MG63 (cell line): ENCODE measurements at regions not wholly inside any gene's neighbourhood (a gene's known extent, or its start where the extent isn't known, plus 50 kb on each side); places are given as distances from the start of the nearest gene placed in this dataset.

Source experiments
- DNase-seq: peaks from one replicate; pipeline ENCODE4 v3.0.0-alpha.2; 2020
- H3K27me3 ChIP-seq: fragments of 250-450 bp; sonication (Bioruptor Pico); 2 replicates; pipeline ENCODE4 v1.5.1; 2020; ENCODE audit warnings: mild to moderate bottlenecking, moderate library complexity
- H3K36me3 ChIP-seq: fragments of 250-450 bp; sonication (Bioruptor Pico); 2 replicates; pipeline ENCODE4 v1.5.1; 2020; ENCODE audit warnings: mild to moderate bottlenecking, moderate library complexity
- H3K4me3 ChIP-seq: fragments of 250-450 bp; sonication (Bioruptor Pico); 2 replicates; pipeline ENCODE4 v1.5.1; 2020; ENCODE audit warnings: mild to moderate bottlenecking, moderate library complexity
- H3K9me3 ChIP-seq: fragments of 250-450 bp; sonication (Bioruptor Pico); 2 replicates; pipeline ENCODE4 v1.5.1; 2020; ENCODE audit warnings: mild to moderate bottlenecking, moderate library complexity

DNA sequence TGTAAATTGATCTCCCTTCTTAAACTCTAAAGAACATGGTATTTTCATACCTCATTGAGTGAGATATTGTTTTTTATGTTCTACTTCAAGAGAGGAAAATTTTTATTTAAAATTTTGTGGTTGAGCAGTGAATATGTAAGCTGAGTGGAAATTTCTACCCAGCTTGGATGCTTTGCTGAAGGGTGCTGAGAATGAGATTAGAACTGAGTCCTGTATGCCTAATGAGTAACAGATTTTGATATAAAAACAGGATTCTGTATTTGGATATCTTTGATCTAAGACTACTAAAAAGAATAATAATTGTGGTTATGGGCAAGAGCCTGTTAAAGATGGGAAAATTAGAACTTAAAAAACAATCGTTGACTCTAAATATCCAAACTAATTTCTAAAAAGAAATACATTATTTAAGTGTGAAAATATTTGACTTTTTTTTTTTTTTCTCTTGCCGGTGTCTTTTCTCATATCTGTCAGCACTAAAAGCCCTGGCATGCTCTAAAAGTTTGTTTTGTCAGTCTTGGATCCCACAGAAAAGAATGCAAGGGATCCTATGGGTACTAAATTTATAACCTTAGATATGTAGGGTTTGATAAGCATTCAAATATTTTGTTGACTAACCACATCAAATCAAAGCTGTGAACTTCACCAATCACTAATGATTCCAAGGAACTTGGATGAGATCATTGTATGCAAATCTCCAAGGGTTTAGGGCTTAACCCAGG, 652.3 kb downstream of the PTPRC start:
- DNase-seq, result no peak
- Histone ChIP-seq H3K9me3 (no peaks in the 10 kb centered on the region), H3K27me3 (no peaks in the 10 kb centered on the region)

DNA sequence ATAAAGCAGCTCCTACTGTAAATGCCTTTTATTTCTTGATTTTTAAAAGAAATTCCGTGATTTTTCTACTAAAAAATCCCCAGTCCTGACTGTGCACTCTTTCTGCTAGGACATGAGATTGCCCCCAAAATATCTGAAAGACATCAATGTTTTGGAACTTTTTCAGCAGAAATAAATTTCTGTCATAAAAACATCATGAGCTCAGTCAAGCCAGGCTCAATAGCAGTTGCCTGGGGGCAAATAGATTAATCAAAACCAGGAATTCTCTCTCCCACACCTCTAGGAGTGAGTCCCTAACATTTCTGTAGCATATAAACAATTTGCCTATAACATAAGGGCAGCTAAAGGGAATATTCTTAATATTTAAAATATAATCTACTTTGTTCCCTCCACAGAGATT, 654.1 kb downstream of the PTPRC start:
- Histone ChIP-seq H3K27me3 (no peaks in the 10 kb centered on the region), H3K36me3 (no peaks in the 10 kb centered on the region), H3K4me3 (no peak overlapping the region), H3K9me3 (no peaks in the 10 kb centered on the region)
- no peak for DNase-seq

More for the DNA sequence above, 652.3 kb downstream of the PTPRC start:
- Histone ChIP-seq H3K4me3 (no peak overlapping the region), H3K36me3 (no peaks in the 10 kb centered on the region)

DNA sequence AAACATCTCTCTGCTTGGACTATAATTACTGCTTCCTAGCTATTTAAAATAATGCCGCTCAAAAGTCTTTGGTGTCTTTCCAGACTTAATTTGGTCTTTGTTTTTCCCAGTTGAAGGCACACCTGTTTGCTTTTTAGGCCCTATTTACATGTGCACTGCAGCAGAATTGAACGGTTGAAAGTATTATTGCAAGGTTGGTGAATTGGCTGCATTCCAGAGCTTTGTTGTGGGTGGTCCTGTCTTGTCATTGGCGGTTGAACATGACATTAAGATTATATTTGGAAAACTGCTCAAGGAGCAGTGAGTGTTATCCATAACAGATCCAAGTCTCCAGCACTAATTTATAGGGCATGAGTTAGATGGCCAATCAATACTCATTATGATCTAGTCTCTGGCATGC, 656.3 kb downstream of the PTPRC start:
- no peaks in the 10 kb centered on the region for H3K9me3 ChIP-seq
- H3K4me3 ChIP-seq, result no peak overlapping the region

DNA sequence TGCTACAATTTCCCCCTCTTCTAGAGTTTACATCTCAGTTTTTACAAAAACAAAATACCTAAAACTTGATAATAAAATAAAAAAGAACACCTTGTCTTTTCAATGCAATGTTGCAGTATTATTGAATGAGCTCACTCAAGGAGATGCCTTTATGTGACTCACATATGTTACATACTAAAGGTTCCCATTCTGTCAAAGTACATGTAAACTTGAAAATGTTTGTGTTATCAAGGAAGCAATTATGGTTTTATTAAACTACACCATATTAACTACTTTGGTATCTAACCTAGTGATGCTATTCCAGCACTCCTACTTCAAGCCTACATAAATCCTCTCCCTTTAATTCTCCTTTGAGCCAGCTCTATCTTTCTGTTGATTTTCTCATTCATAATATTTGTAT, 658.3 kb downstream of the PTPRC start:
- DNase-seq, result no peak
- H3K27me3 ChIP-seq, result no peaks in the 10 kb centered on the region
- no peak overlapping the region for H3K4me3 ChIP-seq
- no peaks in the 10 kb centered on the region for H3K36me3 ChIP-seq
- no peaks in the 10 kb centered on the region for H3K9me3 ChIP-seq

More for the DNA sequence above, 656.3 kb downstream of the PTPRC start:
- H3K36me3 ChIP-seq, result no peaks in the 10 kb centered on the region
- no peak for DNase-seq
- H3K27me3 ChIP-seq, result no peaks in the 10 kb centered on the region

DNA sequence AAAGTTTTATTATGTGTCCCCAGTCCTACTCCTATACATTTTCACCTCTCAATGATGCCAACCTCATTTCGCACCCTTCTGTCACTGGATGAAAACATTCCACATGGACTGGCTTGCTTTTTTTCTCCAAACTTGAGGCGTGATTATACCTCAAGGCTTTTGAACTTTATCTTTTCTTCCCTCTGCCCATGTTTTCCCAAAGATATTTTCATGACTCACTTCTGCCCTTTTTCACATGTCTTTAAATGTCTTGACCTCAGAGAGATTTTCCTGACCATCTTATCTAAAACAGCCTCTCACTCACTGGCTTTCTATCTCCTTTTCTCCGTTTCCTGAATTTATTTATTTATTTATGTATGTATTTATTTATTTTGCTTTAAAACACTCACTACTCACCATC, 659.0 kb downstream of the PTPRC start:
- Histone ChIP-seq H3K36me3 (no peaks in the 10 kb centered on the region), H3K4me3 (no peak overlapping the region), H3K9me3 (no peaks in the 10 kb centered on the region), H3K27me3 (no peaks in the 10 kb centered on the region)
- no peak for DNase-seq

DNA sequence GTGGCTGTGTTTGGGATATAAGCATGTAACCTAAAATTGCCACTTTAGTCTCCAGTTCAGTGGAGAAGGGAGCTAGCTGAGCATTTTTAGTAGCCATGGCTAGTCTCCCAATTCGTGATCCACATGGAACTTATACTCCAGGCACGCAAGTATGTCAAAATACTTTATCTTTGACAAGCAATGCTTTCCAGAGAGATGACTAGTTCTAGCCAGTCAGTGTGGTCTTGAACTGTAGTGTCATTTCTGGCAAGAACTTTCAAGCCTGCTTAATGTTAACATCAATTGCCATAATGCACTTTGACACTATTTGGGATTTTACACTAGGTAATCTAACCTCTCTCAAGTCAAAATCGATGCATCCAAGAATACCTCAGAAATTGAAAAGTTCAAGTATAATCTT, 660.0 kb downstream of the PTPRC start:
- no peaks in the 10 kb centered on the region for H3K9me3 ChIP-seq
- DNase-seq, result no peak
- H3K4me3 ChIP-seq, result no peak overlapping the region
- H3K36me3 ChIP-seq, result no peaks in the 10 kb centered on the region
- no peaks in the 10 kb centered on the region for H3K27me3 ChIP-seq

DNA sequence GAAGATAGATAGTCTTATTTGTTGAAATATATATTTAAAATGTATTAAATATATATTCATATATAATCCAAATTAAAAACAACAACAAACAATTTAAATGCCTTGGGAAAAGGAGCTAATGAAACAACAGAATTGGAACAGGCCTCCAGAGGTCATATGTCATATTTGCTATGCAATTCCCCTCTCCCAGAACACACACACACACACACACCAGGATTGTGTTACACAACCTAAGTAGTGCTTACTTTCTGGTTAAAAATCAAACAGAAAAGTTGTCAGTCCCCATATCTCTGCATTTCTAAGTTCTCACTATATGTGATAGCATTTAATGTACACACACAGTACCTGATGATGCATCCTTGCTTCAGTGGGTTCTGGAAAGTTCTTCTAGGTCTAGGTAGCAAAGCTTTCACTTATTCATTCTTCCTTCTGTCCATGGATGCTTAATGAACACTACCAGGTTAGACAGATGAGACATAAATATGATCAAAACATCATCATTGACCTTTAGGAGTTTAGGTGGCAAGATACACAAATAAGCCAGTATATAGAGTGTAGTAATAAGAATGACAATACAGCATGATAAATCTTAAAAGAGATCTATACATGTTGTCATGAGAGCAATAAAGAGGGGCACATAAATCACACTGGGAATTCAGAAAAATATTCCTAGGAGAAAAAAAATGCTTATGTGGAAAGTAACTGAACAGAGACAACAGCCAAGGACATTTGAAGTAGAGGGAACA, 662.8 kb downstream of the PTPRC start:
- no peaks in the 10 kb centered on the region for H3K9me3 ChIP-seq
- no peak for DNase-seq
- no peaks in the 10 kb centered on the region for H3K36me3 ChIP-seq
- no peaks in the 10 kb centered on the region for H3K27me3 ChIP-seq
- H3K4me3 ChIP-seq, result no peak overlapping the region

DNA sequence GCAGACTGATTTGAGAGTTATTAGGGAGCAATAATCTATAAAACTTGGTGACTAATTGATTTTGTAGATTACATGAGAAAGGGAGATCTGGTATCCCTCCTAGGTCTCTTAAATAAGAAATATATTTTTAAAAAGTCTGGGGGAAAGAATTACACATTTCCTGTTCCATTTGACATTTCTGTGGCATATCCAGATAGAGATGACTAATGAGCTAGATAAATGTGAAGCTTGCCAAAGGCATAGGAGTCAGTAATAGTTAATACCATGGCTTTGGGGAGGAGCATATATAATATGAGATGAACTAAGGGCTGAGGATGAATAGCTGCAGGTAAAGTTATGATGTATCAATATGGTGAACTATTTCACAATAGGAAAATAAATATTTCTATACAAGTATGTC, 663.7 kb downstream of the PTPRC start:
- H3K27me3 ChIP-seq, result no peaks in the 10 kb centered on the region
- H3K9me3 ChIP-seq, result no peaks in the 10 kb centered on the region
- H3K36me3 ChIP-seq, result no peaks in the 10 kb centered on the region
- no peak for DNase-seq
- no peak overlapping the region for H3K4me3 ChIP-seq

DNA sequence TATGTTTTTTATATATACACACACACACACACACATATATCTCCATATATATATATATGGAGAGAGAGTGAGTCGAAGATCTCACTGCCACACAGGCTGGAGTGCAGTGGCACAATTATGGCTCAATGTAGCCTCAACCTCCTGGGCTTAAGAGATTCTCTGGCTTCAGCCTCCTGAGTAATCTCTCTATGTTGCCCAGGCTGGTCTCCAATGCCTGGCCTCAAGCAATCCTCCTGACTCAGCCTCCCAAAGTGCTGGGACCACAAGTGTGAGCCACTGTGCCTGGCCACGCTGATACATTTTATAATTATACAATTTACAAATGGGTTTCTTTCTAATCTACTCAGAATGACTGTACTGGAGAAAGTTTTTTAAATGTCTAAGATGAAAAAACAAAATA, 664.2 kb downstream of the PTPRC start:
- no peaks in the 10 kb centered on the region for H3K9me3 ChIP-seq
- no peak overlapping the region for H3K4me3 ChIP-seq
- H3K27me3 ChIP-seq, result no peaks in the 10 kb centered on the region
- H3K36me3 ChIP-seq, result no peaks in the 10 kb centered on the region
- no peak for DNase-seq

DNA sequence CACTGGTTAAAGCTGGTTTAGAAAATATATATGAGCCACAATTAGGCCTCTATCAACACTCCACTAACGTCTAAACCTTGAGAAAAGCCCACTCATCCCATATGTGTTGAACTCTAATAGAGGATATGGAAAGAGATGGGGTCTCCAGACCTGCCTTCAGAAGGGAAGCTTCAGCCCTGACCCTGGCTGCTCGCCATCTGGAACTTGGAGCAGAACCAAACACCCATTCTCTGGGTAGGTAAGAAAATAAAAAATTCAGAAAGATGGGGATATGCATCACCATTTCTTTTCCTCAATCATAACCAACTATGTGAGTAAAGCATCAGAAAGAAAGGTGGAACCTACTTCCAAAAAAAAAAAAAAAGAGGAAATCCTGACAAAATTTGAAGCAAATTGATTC, 666.2 kb downstream of the PTPRC start:
- Histone ChIP-seq H3K27me3 (no peaks in the 10 kb centered on the region), H3K4me3 (no peak overlapping the region), H3K36me3 (no peaks in the 10 kb centered on the region), H3K9me3 (no peaks in the 10 kb centered on the region)
- no peak for DNase-seq

DNA sequence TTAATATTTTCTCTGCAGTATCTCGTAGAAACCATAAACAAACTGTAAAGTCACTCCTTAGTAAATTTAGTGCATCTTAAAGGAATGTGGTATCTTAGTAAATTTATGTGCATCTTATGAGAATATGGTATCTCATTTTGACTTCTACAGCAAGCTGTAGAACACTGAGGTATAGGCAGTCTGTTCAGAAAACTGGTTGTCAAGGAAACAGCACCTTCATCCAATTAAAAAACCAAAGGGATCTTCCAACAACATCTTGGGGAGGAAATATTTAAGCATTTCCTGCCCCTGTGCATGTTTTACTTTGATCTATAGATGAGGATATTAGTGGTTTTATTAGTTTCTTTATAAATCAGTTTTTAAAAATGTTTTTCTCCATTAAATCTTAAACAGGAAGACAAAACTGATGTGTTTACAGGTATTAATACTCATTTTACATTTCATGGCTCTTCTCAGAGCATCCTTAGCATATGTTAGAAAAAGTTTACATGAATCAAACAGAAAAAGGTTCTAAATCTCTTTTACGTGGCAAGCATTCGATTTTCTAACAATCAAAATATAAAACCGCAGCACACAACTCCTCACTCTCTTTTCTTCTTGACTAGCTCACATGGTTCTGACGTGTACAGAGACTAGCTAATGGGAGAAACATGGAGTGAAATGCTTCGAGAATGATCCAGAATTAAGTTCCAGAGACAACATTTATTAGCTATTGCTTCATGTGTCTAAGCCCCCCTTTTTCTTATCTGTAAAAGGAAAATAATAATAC, 668.8 kb downstream of the PTPRC start:
- no peak overlapping the region for H3K4me3 ChIP-seq
- no peak for DNase-seq
- H3K27me3 ChIP-seq, result no peaks in the 10 kb centered on the region
- no peaks in the 10 kb centered on the region for H3K9me3 ChIP-seq
- H3K36me3 ChIP-seq, result no peaks in the 10 kb centered on the region

DNA sequence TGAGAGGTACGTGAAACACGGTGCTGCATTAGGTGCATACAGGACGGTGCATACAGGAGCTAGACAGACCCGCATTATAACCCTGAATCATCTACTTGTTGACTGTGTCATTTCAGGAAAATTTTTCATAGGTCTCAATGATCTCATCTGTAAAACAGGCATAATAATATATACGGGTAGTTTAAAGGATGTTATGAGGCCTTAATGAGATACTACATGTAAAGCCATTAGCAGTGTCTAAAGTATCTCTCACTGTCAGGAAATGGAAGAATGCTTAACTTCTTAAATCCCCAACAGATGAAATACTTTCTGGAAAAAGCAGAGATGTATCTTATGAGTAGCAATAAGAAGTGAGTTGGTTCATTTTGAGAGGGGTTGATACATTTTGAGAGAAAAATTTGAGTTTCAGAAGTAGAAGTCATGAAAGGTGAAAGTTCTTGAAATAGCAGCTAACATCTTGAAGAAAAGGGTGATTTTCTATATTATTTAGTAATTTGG, 669.6 kb downstream of the PTPRC start:
- Histone ChIP-seq H3K36me3 (no peaks in the 10 kb centered on the region), H3K9me3 (no peaks in the 10 kb centered on the region), H3K4me3 (no peak overlapping the region), H3K27me3 (no peaks in the 10 kb centered on the region)
- no peak for DNase-seq

DNA sequence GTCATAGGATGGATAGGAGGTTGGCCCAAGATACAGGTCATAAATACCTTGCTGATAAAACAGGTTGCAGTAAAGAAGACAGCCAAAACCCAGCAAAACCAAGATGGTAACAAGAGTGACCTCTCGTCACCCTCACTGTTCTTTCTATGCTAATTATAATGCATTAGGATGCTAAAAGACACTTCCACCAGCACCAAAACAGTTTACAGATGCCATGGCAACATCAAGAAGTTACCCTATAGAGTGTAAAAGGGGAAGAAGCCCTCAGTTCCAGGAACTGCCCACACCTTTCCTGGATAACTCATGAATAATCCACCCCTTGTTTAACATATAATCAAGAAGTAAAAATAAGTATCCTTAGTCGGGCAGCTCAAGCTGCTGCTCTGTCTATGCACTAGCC, 671.9 kb downstream of the PTPRC start:
- DNase-seq, result no peak
- no peak overlapping the region for H3K4me3 ChIP-seq
- no peaks in the 10 kb centered on the region for H3K36me3 ChIP-seq
- H3K9me3 ChIP-seq, result no peaks in the 10 kb centered on the region
- H3K27me3 ChIP-seq, result no peaks in the 10 kb centered on the region

DNA sequence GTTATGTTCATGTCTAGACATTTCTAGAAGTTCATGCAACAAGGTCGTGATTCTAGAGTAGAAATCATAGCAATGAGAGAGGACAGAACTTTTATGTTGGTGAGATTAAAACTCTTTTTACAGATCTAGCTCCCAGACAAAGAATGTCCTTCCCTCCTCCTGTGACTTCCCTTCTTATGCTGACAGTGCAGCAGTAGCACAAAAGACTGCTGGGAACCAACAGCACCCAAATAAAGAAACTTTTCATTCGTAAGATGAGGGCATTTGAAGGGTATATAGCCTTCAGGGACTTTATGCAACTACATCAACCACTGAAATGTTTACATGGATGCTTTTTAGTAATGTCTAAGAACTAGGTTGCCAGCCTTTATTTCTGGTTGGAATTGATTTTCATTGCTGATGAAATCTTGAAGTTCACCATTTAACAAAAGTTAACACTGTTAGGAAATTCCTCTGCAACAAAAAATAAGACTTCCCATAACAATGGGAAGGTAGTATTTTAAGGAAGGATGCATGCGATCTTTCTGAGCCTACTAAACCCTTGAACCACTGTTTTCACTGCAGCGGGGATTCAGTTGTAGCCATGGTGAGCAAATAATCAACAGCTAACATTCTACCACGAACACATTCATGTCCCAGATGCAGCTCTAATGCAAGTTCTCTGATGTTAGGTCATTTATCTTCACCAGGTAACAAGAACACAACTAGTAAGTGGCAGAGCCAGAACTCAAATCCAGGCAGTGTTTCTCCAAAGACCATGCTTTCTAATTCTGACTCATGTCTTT, 672.8 kb downstream of the PTPRC start:
- H3K9me3 ChIP-seq, result no peaks in the 10 kb centered on the region
- no peak overlapping the region for H3K4me3 ChIP-seq
- DNase-seq, result no peak
- H3K27me3 ChIP-seq, result no peaks in the 10 kb centered on the region
- H3K36me3 ChIP-seq, result no peaks in the 10 kb centered on the region

DNA sequence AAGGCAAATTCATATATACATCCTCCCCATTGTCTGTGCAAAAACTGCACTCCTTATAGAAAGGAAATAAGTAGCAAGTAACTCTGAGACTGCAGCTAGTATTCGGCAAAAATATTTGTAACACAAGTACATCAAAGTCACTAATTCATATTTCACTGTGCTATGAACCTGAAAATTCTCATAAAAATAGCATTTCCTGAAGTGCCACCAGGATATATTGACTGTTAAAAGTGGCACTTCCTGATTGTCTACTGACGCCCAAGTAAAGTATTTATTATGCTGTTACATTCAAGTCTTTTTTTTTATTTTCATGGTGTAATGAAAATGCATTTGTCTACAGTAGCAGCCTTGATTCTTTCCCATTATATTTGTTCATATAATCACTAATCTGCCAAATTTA, 673.8 kb downstream of the PTPRC start:
- no peaks in the 10 kb centered on the region for H3K9me3 ChIP-seq
- no peak for DNase-seq
- no peaks in the 10 kb centered on the region for H3K27me3 ChIP-seq
- H3K4me3 ChIP-seq, result no peak overlapping the region
- no peaks in the 10 kb centered on the region for H3K36me3 ChIP-seq

DNA sequence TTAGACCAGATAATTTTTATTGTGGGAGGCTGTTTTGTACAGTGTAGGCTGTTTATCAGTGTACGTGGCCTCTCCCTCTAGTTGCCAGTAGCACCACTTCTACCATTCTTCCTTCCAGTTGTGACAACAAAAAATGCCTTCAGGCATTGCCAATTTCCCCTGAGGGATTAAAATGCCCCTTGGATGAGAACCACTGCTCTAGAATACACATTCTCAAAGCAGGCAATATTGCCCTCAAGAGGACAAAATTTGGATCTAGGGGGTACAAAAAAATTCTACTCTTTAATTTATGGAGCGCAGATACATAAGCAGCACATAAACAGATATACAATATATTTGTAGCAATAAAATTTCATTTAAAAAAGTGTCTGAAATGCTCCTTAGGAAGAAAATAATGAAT, 674.6 kb downstream of the PTPRC start:
- no peaks in the 10 kb centered on the region for H3K27me3 ChIP-seq
- DNase-seq, result no peak
- no peaks in the 10 kb centered on the region for H3K36me3 ChIP-seq
- no peak overlapping the region for H3K4me3 ChIP-seq
- no peaks in the 10 kb centered on the region for H3K9me3 ChIP-seq

DNA sequence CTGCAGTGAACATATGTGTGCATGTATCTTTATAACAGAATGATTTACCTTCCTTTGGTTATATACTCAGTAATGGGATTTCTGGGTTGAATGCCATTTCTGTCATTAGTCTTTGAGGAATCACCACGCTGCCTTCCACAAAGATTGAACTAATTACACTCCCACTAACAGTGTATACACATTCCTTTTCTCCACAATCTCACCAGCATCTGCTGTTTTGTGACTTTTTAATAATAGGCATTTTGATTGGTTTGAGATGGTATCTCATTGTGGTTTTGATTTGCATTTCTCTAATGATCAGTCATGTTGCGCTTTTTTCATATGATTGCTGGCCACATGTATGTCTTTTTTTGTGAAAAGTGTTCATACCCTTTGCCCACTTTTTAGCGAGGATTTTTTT, 680.5 kb downstream of the PTPRC start:
- Histone ChIP-seq H3K9me3 (no peaks in the 10 kb centered on the region), H3K36me3 (no peaks in the 10 kb centered on the region), H3K4me3 (no peak overlapping the region), H3K27me3 (no peaks in the 10 kb centered on the region)
- DNase-seq, result no peak
